ENCODE measurements at regions not wholly inside any gene's neighbourhood (a gene's known extent, or its start where the extent isn't known, plus 50 kb on each side); places are given as distances from the start of the nearest gene placed in this dataset.

DNA sequence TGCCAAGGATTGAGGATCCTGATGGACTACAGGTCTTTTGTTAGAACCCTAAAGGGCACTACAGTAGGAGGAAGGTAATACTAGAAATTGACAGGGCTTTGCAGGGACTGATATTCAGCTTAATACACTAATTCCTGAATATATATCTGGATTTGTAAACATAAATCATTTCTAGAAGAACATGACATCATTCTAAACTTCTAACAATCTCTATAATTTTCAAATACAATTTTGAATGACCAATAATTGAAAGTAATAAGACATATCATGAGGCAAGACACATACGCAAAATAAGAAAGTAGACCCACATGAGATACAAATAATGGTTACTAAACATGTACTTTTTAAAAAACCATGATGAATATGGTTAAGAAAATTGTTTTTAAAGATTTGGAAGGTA lies 52.4 kb upstream of the LRRC8B start:
- no peak overlapping the region for H3K4me3 ChIP-seq (ENCODE audit: control insufficient read depth, low read depth, low read length)
- TF ChIP-seq, protein P1, sequence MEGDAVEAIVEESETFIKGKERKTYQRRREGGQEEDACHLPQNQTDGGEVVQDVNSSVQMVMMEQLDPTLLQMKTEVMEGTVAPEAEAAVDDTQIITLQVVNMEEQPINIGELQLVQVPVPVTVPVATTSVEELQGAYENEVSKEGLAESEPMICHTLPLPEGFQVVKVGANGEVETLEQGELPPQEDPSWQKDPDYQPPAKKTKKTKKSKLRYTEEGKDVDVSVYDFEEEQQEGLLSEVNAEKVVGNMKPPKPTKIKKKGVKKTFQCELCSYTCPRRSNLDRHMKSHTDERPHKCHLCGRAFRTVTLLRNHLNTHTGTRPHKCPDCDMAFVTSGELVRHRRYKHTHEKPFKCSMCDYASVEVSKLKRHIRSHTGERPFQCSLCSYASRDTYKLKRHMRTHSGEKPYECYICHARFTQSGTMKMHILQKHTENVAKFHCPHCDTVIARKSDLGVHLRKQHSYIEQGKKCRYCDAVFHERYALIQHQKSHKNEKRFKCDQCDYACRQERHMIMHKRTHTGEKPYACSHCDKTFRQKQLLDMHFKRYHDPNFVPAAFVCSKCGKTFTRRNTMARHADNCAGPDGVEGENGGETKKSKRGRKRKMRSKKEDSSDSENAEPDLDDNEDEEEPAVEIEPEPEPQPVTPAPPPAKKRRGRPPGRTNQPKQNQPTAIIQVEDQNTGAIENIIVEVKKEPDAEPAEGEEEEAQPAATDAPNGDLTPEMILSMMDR (IDR thresholded peaks at IDR 0.05; ENCODE audit: control insufficient read depth, insufficient read depth, low read depth, low read length, missing control alignments): no peak
- no peak for DNase-seq (ENCODE audit: low read depth)

DNA sequence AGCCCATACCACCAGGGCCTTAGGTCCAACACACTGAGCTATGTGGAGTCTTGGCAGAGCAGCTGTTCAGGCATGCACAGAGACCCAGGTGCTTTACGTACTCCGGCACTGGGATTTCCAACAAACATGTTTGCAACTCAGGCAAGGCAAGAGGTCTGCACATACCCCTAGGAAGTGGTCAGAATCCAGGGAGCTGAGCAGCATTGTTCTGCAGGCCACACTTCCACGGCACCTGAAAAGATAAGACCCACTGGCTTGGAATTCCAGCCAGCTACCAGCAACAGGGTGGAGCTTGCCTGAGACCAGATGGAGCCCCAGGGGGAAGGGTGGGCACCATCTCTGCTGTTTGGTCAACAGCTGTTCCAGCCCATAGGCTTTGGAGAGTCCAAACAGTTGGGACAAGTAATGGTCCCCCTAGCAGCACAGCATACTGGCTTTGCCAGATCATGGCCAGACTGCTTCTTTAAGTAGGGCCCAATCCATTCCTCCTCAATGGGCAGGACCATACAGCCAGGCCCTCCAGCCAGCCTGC lies 51.7 kb upstream of the LRRC8B start:
- TF ChIP-seq, protein P1 (IDR thresholded peaks at IDR 0.05; ENCODE audit: control insufficient read depth, insufficient read depth, low read depth, low read length, missing control alignments): no peak
- no peak overlapping the region for H3K4me3 ChIP-seq (ENCODE audit: control insufficient read depth, low read depth, low read length)
- no peak for DNase-seq (ENCODE audit: low read depth)

Measured in AG09309 (cell line).